A549 (cell line): ENCODE measurements at regions not wholly inside any gene's neighbourhood (a gene's known extent, or its start where the extent isn't known, plus 50 kb on each side); places are given as distances from the start of the nearest gene placed in this dataset.

ENCODE experiments used
- ATAC-seq, 2 experiments: fragments of 200-7000 bp in 1 of 2; fragments of >200 bp in 1 of 2; cut with Nextera tagmentation in 1 of 2; cut with Tn5 transposase in 1 of 2; 3 replicates each; pipeline versions ENCODE4 v1.8.0 to v1.9.1; 2018 to 2020; ENCODE audit warnings: mild to moderate bottlenecking in 1 of 2, moderate library complexity in 1 of 2
- CTCF ChIA-PET: fragments of 300-600 bp; sonication (Branson Sonifier 250); formaldehyde crosslinking; extraction: SDS; loops from one replicate; lab custom pipeline; 2021; ENCODE audit warnings: antibody characterized with exemption, inconsistent platforms; lab: Yijun Ruan, JAX
- POLR2A ChIA-PET: fragments of 350-600 bp; formaldehyde crosslinking; extraction: SDS; loops from one replicate; lab custom pipeline; 2021; ENCODE audit warnings: antibody characterized with exemption, inconsistent platforms; lab: Yijun Ruan, JAX
- DNase-seq, 2 experiments: peaks; one replicate each; pipeline versions ENCODE4 v3.0.0 to v3.0.0-alpha.2; 2011 to 2016; ENCODE audit warnings: low read depth in 1 of 2, low spot score in 1 of 2
- FAIRE-seq: peaks from 2 replicates; lab custom pipeline; 2011; peaks lifted over from hg19 to GRCh38; lab: Jason Lieb, UNC
- H3K27ac ChIP-seq, 2 experiments: fragments of >200 bp; sonication (Bioruptor Twin); formaldehyde crosslinking; 3 replicates each; pipeline ENCODE4 v1.5.1; 2016 to 2017
- H3K4me1 ChIP-seq: fragments of >200 bp; sonication (Bioruptor Twin); formaldehyde crosslinking; 3 replicates; pipeline ENCODE4 v1.6.1; 2016
- H3K4me2 ChIP-seq: fragments of >200 bp; sonication (Bioruptor Twin); formaldehyde crosslinking; 3 replicates; pipeline ENCODE4 v1.6.1; 2016
- H3K4me3 ChIP-seq: fragments of >200 bp; sonication (Bioruptor Twin); formaldehyde crosslinking; 3 replicates; pipeline ENCODE4 v1.5.1; 2016
- H3K9me3 ChIP-seq: fragments of >200 bp; sonication (Bioruptor Twin); formaldehyde crosslinking; 3 replicates; pipeline ENCODE4 v1.6.1; 2016
- CBX8 ChIP-seq: fragments of 200-600 bp; sonication (generic); IDR thresholded peaks from 2 replicates; pipeline ENCODE4 v1.6.1; 2016
- CEBPB ChIP-seq, 2 experiments: fragments of >200 bp in 1 of 2; sonication (Bioruptor Twin) in 1 of 2; formaldehyde crosslinking in 1 of 2; IDR thresholded peaks; 2 replicates each; pipeline ENCODE4 v1.6.1; 2012 to 2016
- CHD2 ChIP-seq: fragments of 150-350 bp; IDR thresholded peaks from 2 replicates; pipeline ENCODE4 v1.6.1; 2014; ENCODE audit warnings: low read length; ENCODE audit not compliant: partially characterized antibody
- CHD4 ChIP-seq: fragments of 200-600 bp; sonication (generic); IDR thresholded peaks from 2 replicates; pipeline ENCODE4 v1.6.1; 2016; ENCODE audit warnings: antibody characterized with exemption, mild to moderate bottlenecking, borderline replicate concordance
- EHF ChIP-seq: fragments of 250-450 bp; sonication (Bioruptor Pico); IDR thresholded peaks from 2 replicates; pipeline ENCODE4 v1.5.0; 2020; ENCODE audit warnings: mild to moderate bottlenecking
- EP300 ChIP-seq, 2 experiments: fragments of >200 bp; sonication (Bioruptor Twin); formaldehyde crosslinking; IDR thresholded peaks; 2 replicates in 1 of 2; 3 replicates in 1 of 2; pipeline ENCODE4 v1.6.1; 2016 to 2017
- ESRRA ChIP-seq: fragments of 150-350 bp; IDR thresholded peaks from 2 replicates; pipeline ENCODE4 v1.6.1; 2014; ENCODE audit warnings: mild to moderate bottlenecking, low read length, borderline replicate concordance
- HEYL ChIP-seq: fragments of 250-450 bp; sonication (Bioruptor Pico); IDR thresholded peaks from 2 replicates; pipeline ENCODE4 v1.8.0; 2021; ENCODE audit warnings: mild to moderate bottlenecking, moderate library complexity
- HOXB13 ChIP-seq: fragments of 250-450 bp; sonication (Bioruptor Pico); IDR thresholded peaks from 2 replicates; pipeline ENCODE4 v1.5.0; 2020; ENCODE audit warnings: low read depth, mild to moderate bottlenecking, moderate library complexity
- HOXB5 ChIP-seq: fragments of 250-450 bp; sonication (Bioruptor Pico); IDR thresholded peaks from 2 replicates; pipeline ENCODE4 v1.5.0; 2020; ENCODE audit warnings: mild to moderate bottlenecking, moderate library complexity
- JUN ChIP-seq, 2 experiments: fragments of >200 bp; sonication (Bioruptor Twin); formaldehyde crosslinking; IDR thresholded peaks; 2 replicates in 1 of 2; 3 replicates in 1 of 2; pipeline ENCODE4 v1.6.1; 2016 to 2017
- KDM1A ChIP-seq: fragments of 200-600 bp; sonication (generic); IDR thresholded peaks from 2 replicates; pipeline ENCODE4 v1.6.1; 2016; ENCODE audit warnings: low read depth, mild to moderate bottlenecking
- MAFK ChIP-seq: fragments of 450-650 bp; IDR thresholded peaks from 2 replicates; pipeline ENCODE4 v1.6.1; 2014; ENCODE audit not compliant: partially characterized antibody
- MYC ChIP-seq: IDR thresholded peaks from 2 replicates; pipeline ENCODE4 v1.6.1; 2012; ENCODE audit warnings: mild to moderate bottlenecking, inconsistent platforms, low read length, improper control_type of control experiment, borderline replicate concordance
- NFE2L2 ChIP-seq: fragments of 150-350 bp; conservative IDR thresholded peaks from 2 replicates; pipeline ENCODE4 v1.6.1; 2014; ENCODE audit warnings: low read length
- NR3C1 ChIP-seq: fragments of >200 bp; sonication (Bioruptor Twin); formaldehyde crosslinking; IDR thresholded peaks from 3 replicates; pipeline ENCODE4 v1.6.1; 2017
- RCOR1 ChIP-seq: fragments of 150-350 bp; IDR thresholded peaks from 2 replicates; pipeline ENCODE4 v1.6.1; 2014; ENCODE audit warnings: antibody characterized with exemption, low read length, low read depth
- RFX5 ChIP-seq: fragments of 450-650 bp; IDR thresholded peaks from 2 replicates; pipeline ENCODE4 v1.7.1; 2014; ENCODE audit warnings: antibody characterized with exemption, mild to moderate bottlenecking, moderate library complexity
- SMC3 ChIP-seq: fragments of >200 bp; sonication (Bioruptor Twin); formaldehyde crosslinking; IDR thresholded peaks from 3 replicates; pipeline ENCODE4 v1.6.1; 2018; ENCODE audit warnings: inconsistent platforms
- TFCP2L1 ChIP-seq: fragments of 250-450 bp; sonication (Bioruptor Pico); IDR thresholded peaks from 2 replicates; pipeline ENCODE4 v1.5.0; 2021; ENCODE audit warnings: mild to moderate bottlenecking
- ZFP36 ChIP-seq: fragments of 450-650 bp; IDR thresholded peaks from 2 replicates; pipeline ENCODE4 v1.6.1; 2014; ENCODE audit warnings: borderline replicate concordance; ENCODE audit not compliant: partially characterized antibody
- ZNF302 ChIP-seq: fragments of 250-450 bp; sonication (Bioruptor Pico); IDR thresholded peaks from 2 replicates; pipeline ENCODE4 v1.9.0; 2021; ENCODE audit warnings: inconsistent platforms, mild to moderate bottlenecking, moderate library complexity
- WGBS: methylation state at CpG from one replicate; pipeline ENCODE4 v1.1.6; 2017; ENCODE audit errors: missing lambda C conversion rate; 5-methylcytosine and 5-hydroxymethylcytosine counted together
- TF ChIP-seq, protein P1 (sequence below): fragments of 250-450 bp; sonication (Bioruptor Pico); IDR thresholded peaks from 2 replicates; pipeline ENCODE4 v1.5.0; 2021; ENCODE audit warnings: mild to moderate bottlenecking, moderate library complexity, borderline replicate concordance
- TF ChIP-seq, protein P2 (sequence below): IDR thresholded peaks from 2 replicates; pipeline ENCODE4 v1.6.1; 2012

DNA sequence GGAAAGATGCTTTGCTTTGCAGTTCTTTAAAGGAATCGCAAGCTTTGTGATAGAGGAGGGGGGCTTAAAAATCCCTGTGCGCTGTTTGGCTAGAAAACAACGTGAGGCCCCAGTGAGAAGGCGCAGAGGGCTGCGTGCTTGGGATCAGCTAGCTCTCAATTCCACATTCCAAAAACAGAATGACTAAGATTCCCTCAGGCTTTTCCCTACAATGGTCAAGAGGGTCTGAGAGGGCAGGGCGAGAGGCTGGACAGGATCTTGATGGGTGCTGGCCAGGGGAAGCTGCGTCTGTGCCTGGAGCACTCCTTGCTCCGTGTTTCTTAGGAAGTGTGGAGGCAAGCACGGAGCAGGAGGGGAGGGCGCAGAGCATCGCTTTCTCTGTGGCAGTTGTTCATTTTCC, 72.1 kb upstream of the INHBA start:
- Histone ChIP-seq H3K4me2 (no peak overlapping the region), H3K9me3 (no peaks in the 10 kb centered on the region), H3K4me3 (no peak overlapping the region), H3K4me1 (no peaks in the 10 kb centered on the region), H3K27ac (no peak overlapping the region)
- ChIA-PET CTCF (interaction anchor here (0.6 kb wide), 1 partner anchor 10 kb away, joined by 3 read pairs; no protein-coding TSS in a partner anchor), POLR2A (no interaction called here)
- FAIRE-seq: no peak
- no peak for ATAC-seq
- no peak for TF ChIP-seq EHF (CRISPR knock-in tag)
- TF ChIP-seq ZFP36: no peak
- TF ChIP-seq NFE2L2: no peak
- TF ChIP-seq RFX5: no peak
- no peak for TF ChIP-seq ESRRA
- TF ChIP-seq MAFK: no peak
- no peak for TF ChIP-seq CEBPB (IDR thresholded peaks at IDR 0.05)
- no peak for TF ChIP-seq CBX8
- TF ChIP-seq JUN (IDR thresholded peaks at IDR 0.05): no peak
- no peak for TF ChIP-seq CHD2
- TF ChIP-seq HEYL: no peak
- TF ChIP-seq, protein P1, sequence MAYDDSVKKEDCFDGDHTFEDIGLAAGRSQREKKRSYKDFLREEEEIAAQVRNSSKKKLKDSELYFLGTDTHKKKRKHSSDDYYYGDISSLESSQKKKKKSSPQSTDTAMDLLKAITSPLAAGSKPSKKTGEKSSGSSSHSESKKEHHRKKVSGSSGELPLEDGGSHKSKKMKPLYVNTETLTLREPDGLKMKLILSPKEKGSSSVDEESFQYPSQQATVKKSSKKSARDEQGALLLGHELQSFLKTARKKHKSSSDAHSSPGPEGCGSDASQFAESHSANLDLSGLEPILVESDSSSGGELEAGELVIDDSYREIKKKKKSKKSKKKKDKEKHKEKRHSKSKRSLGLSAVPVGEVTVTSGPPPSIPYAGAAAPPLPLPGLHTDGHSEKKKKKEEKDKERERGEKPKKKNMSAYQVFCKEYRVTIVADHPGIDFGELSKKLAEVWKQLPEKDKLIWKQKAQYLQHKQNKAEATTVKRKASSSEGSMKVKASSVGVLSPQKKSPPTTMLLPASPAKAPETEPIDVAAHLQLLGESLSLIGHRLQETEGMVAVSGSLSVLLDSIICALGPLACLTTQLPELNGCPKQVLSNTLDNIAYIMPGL (CRISPR knock-in tag): no peak
- TF ChIP-seq, protein P2, sequence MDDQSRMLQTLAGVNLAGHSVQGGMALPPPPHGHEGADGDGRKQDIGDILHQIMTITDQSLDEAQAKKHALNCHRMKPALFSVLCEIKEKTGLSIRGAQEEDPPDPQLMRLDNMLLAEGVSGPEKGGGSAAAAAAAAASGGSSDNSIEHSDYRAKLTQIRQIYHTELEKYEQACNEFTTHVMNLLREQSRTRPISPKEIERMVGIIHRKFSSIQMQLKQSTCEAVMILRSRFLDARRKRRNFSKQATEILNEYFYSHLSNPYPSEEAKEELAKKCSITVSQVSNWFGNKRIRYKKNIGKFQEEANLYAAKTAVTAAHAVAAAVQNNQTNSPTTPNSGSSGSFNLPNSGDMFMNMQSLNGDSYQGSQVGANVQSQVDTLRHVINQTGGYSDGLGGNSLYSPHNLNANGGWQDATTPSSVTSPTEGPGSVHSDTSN: no peak
- no peak for TF ChIP-seq HOXB5 (CRISPR knock-in tag)
- TF ChIP-seq EP300 (IDR thresholded peaks at IDR 0.05): no peak
- no peak for TF ChIP-seq MYC
- TF ChIP-seq ZNF302 (CRISPR knock-in tag): no peak
- no peak for DNase-seq
- 20% methylated on average over 11 of the region's 11 CpGs for WGBS

DNA sequence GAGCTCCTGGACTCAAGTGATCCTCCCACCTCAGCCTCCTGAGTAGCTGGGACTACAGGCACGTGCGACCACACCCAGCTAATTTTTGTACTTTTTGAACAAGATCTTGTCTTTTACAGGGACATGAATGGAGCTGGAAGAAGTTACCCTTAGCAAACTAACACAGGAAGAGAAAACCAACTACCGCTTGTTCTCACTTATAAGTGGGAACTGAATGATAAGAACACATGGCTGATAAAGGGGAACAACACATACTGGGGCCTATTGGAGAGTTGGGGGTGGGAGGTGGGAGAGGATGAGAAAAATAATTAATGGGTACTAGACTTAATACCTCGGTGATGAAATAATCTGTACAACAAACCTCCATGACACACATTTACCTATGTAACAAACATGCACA, 70.9 kb upstream of the INHBA start:
- Histone ChIP-seq H3K4me2 (no peak overlapping the region), H3K27ac (no peak overlapping the region), H3K9me3 (no peaks in the 10 kb centered on the region), H3K4me3 (no peak overlapping the region), H3K4me1 (no peaks in the 10 kb centered on the region)
- TF ChIP-seq KDM1A (no peak), HOXB13 (CRISPR knock-in tag) (no peak), RCOR1 (no peak), SMC3 (no peak), EHF (CRISPR knock-in tag) (no peak)
- TF ChIP-seq, protein P2: no peak
- WGBS: 24% methylated on average over 4 of the region's 4 CpGs
- no peak for DNase-seq
- CTCF ChIA-PET: interaction anchor here (0.6 to 0.7 kb wide), 2 partner anchors 71 to 1070 kb away, joined by 3 read pairs; no protein-coding TSS in a partner anchor
- no peak for FAIRE-seq
- POLR2A ChIA-PET: interaction anchor here (0.7 kb wide), 1 partner anchor 55 kb away, joined by 13 read pairs; no protein-coding TSS in a partner anchor
- ATAC-seq: no peak

DNA sequence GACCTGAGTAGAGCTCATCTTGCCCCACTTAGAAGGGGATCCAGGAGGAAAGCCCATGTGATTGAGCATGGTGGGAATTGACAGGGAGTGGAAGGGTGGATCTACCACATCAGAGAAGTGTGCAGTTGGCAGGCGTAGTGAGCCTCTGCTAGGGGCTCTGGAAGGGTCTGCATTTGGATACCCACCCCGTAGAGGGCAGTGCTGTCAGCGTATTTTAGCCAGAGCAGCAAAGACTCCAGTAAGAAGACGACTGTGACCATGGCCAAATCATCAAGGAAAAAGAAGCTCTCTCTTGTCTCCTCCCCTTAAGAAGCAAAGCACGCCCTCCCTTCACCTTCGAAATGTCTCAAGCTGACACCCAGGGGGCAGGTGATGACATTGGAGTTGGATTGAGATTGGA, 68.8 kb upstream of the INHBA start:
- no peak overlapping the region for H3K4me2 ChIP-seq
- TF ChIP-seq TFCP2L1 (CRISPR knock-in tag): no peak
- TF ChIP-seq RFX5: no peak
- TF ChIP-seq HEYL: no peak
- no peak for TF ChIP-seq CEBPB (IDR thresholded peaks at IDR 0.05)
- no peak for TF ChIP-seq SMC3
- TF ChIP-seq NR3C1: no peak
- TF ChIP-seq NFE2L2: no peak
- no peak for TF ChIP-seq CHD4
- no peak for DNase-seq
- POLR2A ChIA-PET: no interaction called here
- WGBS: 1% methylated on average over 6 of the region's 6 CpGs
- no peak for ATAC-seq
- no peaks in the 10 kb centered on the region for H3K4me1 ChIP-seq
- H3K9me3 ChIP-seq: no peaks in the 10 kb centered on the region
- CTCF ChIA-PET: no interaction called here
- FAIRE-seq: no peak
- H3K4me3 ChIP-seq: no peak overlapping the region
- no peak overlapping the region for H3K27ac ChIP-seq
